ENCODE measurements at regions not wholly inside any gene's neighbourhood (a gene's known extent, or its start where the extent isn't known, plus 50 kb on each side); places are given as distances from the start of the nearest gene placed in this dataset.
"Not testable (repeated sequence)": the region's sequence is repeated elsewhere in the genome, so short reads cannot be mapped to it uniquely, and the experiment has no call there.

DNA sequence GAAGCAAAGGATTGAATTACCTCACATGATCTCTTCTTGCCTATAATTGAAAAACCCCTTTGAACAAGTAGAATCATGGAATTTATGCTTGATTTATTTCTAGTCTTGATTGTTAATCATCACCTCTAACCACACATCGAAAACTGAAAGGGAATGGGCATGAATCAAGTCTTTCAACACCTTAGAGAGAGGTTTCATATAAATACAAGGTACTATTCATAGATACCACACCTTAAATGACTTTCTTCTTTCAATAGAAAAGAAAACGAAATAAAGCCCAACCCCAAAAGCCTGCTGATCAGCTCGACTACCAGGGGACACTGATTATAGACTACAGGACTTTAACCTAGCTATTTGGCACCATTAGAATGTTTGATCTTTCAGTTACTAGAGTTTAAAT, 128.6 kb upstream of the PTPRZ1 start:
- DNase-seq: no peak

DNA sequence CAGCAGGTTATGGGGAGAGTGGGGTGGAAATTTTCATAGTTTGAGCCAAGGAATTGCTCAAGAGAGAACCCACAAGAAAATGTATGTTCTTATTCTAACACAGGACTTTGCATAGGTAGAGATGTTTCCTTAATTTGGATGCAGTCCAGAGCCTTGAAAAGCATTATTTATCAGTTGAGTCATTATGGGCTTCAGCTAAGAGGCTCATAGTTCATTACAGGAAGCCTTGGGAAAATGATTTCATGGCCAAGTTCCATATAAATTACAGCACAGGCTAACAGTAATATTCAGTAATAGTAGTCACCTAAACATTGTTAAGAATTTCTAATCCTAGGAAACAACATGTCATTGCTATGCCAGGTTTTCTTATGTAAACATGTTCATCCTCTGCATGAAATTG, 131.1 kb upstream of the PTPRZ1 start:
- DNase-seq: peak; percentile 47

DNA sequence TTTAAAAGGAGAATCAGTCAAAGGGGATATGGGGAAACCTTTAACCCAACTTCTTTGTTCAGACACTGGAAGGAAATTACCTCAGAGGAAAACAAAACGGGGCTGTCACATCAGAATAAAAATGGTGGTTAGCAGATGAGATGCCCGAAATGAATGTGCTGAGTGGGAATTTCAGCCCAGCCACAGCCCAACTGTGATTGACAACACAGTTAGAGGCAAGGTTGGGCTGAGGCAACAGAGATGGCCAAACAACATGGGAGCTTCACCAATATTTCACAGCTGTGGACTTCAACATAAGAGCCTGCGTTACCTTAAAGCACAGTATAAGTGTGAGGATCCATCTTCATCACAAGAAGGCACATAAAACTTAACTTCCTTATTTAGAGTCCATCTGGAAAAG, 133.5 kb upstream of the PTPRZ1 start:
- no peak for DNase-seq

DNA sequence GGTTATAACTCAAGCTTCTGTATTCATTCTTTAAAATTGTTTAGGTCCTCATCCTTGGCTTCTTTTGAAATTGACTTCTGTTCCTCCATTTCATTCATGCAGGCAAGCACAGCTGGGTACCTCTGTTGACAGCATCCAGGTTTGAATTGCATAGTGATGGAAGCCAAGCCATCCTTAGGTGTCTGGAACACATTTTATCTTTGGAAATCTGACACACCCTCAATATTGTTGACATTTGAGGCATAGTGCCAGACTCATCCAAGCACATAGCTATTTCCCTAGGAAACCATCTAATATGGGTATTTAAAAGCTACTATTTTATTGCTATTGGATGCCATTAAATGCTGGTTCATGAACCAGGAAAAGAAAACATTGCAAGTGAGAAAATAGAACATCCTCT, 142.1 kb upstream of the PTPRZ1 start:
- peak; percentile 76 for DNase-seq

DNA sequence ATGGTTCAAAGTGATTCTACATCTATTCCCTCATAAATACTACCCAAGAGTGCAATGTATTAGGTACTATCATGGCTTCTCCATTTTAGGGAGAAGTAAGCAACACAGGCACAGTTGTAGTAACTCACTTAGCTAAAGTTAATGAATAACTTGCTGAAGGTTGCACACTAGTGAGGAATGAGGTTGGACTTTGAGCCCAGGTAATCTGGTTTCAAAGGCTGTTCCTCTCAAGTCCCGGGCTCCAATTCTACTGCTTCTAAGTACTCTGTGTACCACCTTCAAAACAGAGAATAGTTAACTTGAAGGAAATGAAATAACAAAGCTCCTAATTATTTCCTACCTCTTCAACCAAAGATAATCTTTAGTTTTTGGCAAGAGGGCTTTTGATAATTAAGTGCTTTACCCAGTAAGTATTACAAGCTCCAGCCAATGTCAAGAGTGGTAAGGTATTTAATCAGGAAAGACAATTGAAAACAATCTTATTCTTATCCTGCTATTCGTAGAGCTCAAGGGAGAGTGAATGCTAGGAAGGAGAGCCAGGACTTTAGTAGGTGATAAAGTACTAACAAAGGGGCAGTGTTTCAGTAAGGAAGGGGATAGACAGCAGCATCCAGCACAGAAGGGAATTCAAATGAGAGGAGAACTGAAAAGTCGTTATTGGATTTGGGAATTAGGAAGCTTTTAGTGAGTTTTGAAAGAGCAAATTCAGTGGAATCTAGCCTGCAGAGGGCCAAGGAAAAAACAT, 158.2 kb upstream of the PTPRZ1 start:
- no peak for DNase-seq

DNA sequence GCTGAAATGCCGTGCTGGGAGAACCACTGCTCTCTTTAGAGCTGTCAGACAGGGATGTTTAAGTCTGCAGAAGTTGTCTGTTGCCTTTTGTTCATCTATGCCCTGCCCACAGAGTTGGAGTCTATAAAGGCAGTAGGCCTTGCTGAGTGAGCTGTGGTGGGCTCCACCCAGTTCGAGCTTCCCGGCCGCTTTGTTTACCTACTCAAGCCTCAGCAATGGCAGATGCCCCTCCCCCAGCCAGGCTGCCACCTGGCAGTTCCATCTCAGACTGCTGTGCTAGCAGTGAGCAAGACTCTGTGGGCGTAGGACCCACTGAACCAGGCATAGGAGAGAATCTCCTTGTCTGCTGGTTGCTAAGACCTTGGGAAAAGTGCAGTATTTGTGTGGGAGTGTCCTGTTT, 160.0 kb upstream of the PTPRZ1 start:
- not testable (repeated sequence) for DNase-seq

DNA sequence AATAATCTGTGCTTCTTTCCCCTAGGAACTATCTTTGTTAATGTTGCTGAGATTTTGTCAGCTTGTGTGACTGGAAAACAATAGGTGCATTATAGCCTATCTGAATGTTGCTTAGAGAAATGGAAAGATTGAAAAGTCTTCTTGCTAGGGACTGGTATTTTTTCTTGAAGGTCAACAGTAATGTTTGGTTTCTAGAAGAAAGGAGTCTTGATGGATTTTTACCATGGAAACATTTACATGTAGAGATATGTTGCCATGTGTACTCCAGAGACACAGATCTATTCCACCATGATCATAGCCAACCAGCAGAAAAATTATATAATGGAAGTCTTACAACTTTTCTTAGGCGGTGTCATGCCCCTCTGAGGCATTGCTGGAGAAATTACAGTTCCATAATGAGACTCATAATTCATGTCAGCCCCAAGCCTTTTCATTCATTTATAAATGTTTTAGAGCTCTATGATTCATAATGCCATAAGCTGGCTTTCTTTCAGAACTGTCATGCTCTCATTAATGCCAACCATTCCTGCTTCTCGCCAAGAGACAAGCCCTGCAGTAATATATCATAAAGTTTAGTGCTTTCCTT, 175.1 kb upstream of the PTPRZ1 start:
- peak; percentile 76 for DNase-seq

DNA sequence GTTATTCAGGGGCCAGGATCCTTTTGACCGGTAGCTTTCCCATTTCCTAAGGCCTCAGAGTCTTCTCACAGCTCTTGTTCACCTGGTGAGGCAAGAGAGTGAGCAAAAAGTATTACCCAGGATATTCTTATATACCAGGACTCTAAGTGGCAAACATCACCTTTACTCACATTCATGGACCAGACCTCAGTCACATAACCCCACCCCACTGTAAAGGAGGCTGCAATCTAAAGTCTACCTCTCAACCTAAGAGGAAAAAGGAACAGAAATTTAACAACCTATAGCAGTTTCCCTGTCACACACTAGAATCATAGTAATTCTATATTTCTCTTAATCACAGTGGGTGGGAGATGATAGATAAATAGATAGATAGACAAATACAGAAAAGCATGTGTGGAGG, 176.0 kb upstream of the PTPRZ1 start:
- DNase-seq: no peak

DNA sequence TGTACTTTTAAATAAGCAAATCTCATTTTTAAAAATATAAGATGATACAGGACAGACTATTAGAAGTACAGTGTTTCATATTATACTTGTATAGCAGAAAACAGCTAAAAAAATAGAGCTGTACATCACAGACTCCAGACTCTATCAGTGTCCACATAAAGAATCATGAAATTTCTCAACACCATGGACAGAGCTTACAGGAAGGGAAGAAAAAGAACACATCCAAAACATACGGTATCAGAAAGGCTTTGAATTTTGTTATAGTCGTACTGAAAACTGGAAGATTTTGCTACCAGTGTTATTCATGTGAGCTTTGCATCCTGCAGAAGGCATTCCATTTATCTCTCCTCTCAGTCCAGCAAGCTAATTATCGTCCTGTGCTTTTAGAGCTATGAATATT, 183.2 kb upstream of the PTPRZ1 start:
- no peak for DNase-seq

DNA sequence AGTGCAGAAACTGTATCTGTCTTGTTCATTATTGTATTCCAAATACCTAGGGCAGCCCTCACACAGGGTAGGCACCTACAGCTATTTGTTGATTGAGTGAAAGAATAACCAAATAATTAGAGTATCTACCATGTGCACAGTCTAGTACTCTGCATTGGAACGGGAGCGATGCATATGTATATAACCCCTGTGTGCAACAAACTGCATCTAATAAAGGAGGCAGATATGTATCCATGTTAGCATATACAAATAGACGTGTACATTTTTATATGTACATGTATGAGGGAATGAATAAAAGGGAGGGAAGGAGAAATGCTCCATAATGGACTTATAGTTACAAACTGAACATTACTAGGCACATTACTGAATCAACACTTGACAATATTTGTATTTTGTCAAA, 191.3 kb upstream of the PTPRZ1 start:
- DNase-seq: no peak

DNA sequence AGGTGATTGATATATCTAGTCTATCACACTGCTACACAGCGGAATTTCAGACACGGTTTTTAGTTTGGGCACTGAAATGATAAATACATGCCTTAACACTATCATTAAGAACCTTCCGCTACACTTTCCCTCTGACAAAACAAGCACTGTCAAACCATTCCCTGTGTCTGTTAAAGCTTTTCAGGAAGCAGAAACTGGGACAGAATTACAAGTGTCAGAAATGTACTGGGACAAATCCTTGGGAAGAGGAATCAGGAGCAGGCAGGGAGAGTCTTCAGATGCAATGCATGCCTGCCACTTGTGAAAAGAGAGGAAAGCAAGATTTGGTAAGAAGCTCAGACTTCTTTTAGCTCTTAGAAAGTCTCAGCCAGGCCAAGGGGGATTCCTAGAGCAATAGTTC, 196.8 kb upstream of the PTPRZ1 start:
- no peak for DNase-seq

DNA sequence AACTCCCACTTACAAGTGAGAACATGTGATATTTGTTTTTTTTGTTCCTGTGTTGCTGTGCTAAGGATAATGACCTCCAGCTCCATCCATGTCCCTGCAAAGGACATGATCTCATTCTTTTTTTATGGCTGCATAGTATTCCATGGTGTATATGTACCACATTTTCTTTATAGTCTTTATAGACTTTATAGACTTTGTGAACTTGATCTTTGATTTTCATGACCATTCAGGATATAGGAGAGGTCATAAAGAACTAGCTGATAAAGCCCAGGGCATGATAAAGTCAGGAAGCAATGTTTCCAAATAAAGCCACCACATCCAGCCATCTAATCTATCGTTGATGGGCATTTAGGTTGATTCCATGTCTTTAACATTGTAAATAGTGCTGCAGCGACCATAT, 198.5 kb upstream of the PTPRZ1 start:
- not testable (repeated sequence) for DNase-seq

DNA sequence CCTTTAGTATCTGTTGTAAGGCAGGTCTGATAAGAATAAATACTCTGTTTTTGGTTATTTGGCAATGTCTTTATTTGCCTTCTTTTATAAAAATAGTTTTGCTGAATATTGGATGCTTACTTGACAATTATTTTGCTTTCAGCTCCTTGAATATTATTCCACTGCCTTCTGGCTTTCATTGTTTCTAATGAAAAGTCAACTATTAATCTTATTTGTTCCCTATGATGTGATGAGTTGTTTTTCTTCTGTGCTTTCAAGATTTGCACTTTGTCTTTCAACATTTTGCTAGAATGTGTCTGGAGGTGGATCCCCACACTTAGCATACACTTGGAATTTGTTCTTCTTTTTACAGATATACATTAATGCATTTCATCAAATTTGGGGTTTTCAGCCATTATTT, 203.8 kb upstream of the PTPRZ1 start:
- DNase-seq: no peak

DNA sequence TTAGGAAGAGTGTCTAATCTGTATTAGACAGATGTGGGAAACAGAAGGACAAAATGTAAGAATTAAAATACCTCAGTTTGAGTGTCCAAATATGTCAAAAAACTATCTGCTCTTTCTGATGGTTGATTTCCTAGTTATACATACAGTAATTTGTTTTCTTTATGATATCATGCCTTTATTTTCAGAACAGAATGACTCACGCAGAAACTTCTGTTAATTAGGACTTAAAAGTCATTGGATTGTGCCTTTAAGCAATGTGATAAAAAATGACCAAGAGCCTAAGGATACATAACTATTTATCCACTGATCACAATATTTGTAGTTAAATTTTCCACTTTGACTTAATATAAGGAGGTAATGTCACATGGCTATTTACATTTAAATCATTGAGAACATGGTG, 206.7 kb upstream of the PTPRZ1 start:
- no peak for DNase-seq

DNA sequence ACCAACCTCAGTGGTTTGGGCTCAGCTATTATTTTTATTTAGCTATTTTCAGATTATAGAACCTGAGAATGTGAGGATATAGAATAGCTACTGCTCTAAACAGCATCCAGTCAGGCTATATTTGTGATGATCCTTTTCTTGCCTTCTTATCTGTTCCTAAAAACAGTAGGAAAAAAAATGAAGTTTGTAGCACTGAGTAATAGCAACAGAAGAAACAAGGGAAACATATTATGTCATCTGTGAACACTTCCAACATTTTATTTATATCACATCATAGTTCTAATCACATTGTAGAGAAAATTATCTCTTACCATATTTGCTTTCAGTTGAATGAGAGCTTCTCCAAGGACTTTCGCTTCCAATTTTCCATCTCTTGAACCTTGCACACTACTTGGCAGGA, 229.6 kb upstream of the PTPRZ1 start:
- DNase-seq: no peak

DNA sequence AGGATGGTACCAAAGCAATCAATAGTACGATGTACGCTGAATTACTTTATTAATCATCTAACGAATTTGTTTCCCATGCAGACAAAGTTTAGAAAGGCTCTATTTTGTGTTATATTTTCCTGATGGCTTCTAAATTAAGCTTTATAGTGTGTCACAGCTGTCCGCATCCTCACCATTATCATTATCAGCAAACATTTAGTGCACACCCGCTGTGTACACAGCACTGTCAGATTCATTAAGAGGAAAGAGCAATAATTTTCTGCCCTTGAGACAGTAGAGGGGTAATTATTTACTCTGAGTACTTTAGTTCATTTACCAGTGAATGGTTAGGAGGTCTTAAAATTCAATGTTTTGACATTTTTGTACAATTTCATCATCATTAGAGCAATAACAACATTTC, 233.3 kb upstream of the PTPRZ1 start:
- DNase-seq: no peak

DNA sequence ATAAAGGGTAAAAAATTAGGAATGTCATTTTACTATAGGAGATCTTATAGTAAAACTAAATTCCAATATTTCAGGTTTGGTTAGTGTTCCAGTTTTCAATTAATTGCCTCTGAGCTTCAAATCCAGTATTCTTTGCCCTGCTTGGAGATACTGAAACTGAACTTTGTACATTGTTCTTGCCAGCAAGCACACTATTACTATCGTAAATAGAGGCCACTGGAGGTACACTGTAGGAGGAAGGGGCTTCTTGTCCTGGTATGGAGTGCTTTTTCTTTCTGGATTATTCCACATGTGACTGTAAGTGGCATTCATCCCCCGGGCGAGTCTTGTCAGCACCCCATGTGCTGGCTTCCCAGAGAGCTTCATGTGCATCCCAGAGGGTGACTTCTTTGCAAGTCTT, 234.7 kb upstream of the PTPRZ1 start:
- no peak for DNase-seq

DNA sequence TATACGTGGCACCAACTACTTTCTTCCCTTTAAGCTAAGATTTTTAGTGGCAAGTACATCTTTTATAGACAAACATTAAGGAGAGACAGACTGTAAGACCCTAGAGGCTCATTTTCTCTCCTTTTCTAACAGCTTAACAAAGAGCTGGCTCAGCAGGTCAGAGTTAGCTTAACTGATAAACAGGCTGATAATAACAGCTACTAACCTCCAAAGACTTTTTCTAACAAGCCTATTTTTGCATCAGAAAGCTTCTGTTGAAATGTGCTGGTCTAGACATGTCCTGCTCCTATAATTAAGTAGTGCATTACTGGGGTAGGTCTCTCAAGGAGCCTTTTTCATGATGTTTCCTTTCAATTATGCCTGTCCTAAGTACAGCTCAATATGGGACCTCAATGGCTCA, 238.2 kb upstream of the FAM3C start:
- DNase-seq: no peak

DNA sequence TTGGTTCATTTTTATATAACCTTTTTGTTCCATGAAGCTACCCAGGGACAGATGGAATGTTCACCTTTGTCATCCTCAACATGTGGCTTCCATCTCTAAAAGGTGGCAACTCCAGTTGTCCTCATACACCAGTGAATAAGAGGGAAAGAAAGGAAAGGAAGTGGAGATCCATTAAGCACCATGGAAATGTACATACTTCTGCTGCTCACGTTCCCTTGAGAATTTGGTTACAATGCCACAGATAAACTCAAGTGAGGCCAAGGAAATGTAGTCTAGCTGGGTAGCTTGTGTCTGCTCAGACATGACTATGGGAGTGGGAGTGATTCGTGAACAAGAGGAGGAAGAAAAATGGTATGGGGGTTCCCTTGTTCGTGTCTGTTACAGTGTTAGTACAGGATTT, 237.1 kb upstream of the FAM3C start:
- no peak for DNase-seq

DNA sequence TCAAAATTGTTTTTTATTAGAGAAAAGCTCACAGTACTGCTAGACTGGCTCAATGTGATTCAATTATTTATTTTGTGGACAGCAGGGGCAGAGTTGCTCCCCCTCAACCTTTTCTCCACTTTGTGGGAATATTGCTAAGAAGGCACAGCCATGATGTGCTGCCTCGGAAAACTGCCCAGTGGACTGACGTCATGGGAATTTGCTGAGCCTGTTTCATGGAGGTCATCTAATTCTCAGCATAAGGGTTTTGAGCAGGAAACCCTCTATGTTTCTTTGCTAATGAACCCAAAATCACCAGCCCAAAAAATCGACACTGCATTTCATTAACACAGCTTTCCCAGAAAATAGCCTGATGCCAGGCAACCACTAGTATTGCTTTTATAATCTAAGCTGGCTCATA, 228.8 kb upstream of the FAM3C start:
- DNase-seq: no peak

DNA sequence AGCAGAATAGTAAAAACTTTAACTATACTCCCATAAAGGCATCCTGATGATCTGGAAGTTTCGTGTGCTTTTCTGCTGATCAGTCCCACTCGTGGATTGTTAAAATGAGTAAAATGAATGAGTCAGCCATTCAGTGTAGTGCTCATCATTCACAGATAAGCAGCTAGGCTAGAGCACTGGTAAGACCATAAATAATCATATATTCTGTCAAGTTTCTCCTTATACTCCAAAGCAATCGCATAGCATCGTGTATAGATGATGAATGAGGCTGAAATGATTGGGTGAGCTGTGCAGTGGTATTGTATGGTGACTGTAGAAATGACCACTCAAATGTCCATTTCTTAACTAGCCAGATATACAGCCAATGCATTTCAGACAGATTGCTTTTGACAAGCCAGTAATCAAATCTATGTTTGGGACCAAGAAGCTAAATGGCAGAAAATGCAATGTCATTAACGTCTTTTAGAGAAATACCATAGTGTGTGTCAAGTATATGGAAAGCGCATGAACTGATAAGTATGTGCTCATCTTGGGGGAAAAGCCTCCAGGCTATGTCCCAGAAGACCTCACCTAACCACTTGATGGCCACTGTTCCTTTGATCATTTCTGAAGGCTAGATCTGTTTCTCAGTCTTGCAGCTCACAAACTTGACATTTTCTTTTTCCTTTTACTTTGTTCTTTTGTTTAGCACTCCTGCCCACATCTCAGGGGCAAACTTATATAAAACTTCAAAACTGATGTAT, 227.2 kb upstream of the FAM3C start:
- DNase-seq: no peak

DNA sequence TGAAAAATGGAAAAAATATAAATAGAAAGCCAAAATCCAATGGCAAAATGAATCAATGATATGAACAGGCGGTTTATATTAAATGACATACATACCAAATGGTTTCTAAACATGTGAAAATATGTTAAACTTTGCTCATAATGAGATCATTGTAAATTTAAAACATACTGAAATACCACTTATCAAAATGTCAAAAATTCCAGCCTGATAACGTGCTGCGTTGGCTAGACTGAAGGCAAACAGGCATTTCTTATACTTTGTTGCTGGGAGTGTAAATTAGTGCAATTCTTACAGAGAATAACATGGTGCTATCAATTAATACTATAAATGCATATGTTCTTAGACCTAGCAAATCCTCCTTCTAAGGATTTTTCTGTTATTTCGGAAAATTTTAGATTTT, 225.8 kb upstream of the FAM3C start:
- no peak for DNase-seq

DNA sequence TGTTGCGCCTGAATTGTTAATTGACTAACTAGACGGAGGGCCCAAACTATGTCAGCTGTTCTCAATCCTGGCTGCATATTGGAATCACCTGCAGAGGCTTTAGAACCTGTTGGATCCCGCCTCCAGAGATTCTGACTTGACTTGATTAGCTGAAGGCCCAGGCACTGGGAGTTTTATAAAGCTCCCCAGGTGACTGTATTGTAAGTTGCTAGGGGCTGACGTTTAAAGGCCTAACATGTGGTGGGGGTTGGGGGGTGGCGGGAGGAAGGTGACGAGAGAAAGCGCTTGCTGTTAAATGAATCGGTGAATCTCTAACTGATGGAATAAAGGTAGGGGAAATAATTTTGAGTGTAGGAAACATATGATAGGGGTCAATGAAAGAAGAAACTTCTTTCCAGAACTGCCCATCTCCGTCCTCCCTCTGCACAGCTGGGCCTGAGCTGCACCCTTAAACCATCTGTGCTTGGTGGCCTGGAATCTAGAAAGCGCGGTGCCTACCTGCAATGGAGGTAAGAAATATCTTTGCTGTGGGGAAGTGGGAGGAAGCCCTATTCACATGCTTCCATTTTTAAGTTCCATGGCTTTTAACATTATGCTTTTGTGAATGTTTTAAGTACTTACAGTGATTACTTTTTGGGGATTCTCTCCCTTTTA, 225.0 kb upstream of the FAM3C start:
- DNase-seq: no peak

DNA sequence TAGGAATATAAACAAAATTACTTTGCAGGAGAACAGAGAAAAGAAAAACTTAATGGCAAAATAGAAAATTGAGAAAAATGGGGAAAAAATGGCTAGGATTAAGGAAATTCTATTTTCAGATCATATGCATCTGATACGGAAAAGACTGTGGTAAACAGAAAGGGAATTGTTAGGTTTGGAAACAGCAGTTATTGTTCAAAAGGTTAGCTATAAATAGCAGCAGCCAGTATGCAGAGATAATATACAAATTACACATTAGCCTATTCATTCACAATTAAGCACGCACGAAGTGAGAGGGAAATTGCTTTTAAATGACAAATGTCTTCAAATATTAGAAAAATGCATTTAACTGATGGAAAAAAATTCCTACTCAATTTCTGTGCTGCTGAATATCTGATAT, 224.1 kb upstream of the FAM3C start:
- no peak for DNase-seq

Data from NCI-H446 treated with DMSO at 0.1 percent for 48 hours (cell line).